Astrocyte (in vitro differentiated cells and primary cell): ENCODE measurements at regions not wholly inside any gene's neighbourhood (a gene's known extent, or its start where the extent isn't known, plus 50 kb on each side); places are given as distances from the start of the nearest gene placed in this dataset.
"Not testable (repeated sequence)": the region's sequence is repeated elsewhere in the genome, so short reads cannot be mapped to it uniquely, and the experiment has no call there.

Source experiments
- DNase-seq: peaks from one replicate; pipeline ENCODE4 v3.0.0-alpha.2; 2010; ENCODE audit warnings: low read depth
- FAIRE-seq: peaks from 2 replicates; lab custom pipeline; 2011; peaks lifted over from hg19 to GRCh38; lab: Jason Lieb, UNC
- H2AFZ ChIP-seq: 2 replicates; pipeline ENCODE4 v1.6.0; 2012; ENCODE audit warnings: low read depth, low read length, inconsistent platforms
- H3K27ac ChIP-seq: 2 replicates; pipeline ENCODE4 v1.5.1; 2011; ENCODE audit warnings: low read depth, low read length, inconsistent platforms
- H3K27me3 ChIP-seq: 2 replicates; pipeline ENCODE4 v1.6.0; 2011; ENCODE audit warnings: low read length, inconsistent platforms; ENCODE audit not compliant: insufficient read depth
- H3K36me3 ChIP-seq: 2 replicates; pipeline ENCODE4 v1.5.1; 2011; ENCODE audit warnings: low read length, inconsistent platforms; ENCODE audit not compliant: insufficient read depth
- H3K4me1 ChIP-seq: 2 replicates; pipeline ENCODE4 v1.5.1; 2011; ENCODE audit warnings: low read length, inconsistent platforms; ENCODE audit not compliant: insufficient read depth
- H3K4me2 ChIP-seq: 2 replicates; pipeline ENCODE4 v1.6.0; 2012; ENCODE audit warnings: low read length, inconsistent platforms
- H3K4me3 ChIP-seq: 2 replicates; pipeline ENCODE4 v1.5.1; 2011; ENCODE audit warnings: low read depth, mild to moderate bottlenecking, low read length, inconsistent platforms; ENCODE audit not compliant: insufficient read depth
- H3K79me2 ChIP-seq: 2 replicates; pipeline ENCODE4 v1.6.0; 2012; ENCODE audit warnings: mild to moderate bottlenecking, low read length, inconsistent platforms; ENCODE audit not compliant: insufficient read depth
- H3K9ac ChIP-seq: 2 replicates; pipeline ENCODE4 v1.6.0; 2012; ENCODE audit warnings: mild to moderate bottlenecking, low read length, inconsistent platforms
- H3K9me3 ChIP-seq: 2 replicates; pipeline ENCODE4 v1.5.1; 2012; ENCODE audit warnings: low read depth, mild to moderate bottlenecking, low read length, inconsistent platforms; ENCODE audit not compliant: insufficient read depth
- H4K20me1 ChIP-seq: 2 replicates; pipeline ENCODE4 v1.6.0; 2012; ENCODE audit warnings: low read length, inconsistent platforms; ENCODE audit not compliant: insufficient read depth
- H3K27ac Mint-ChIP-seq: one replicate; pipeline ENCODE4 v1.8.0; 2021; ENCODE audit warnings: mild to moderate bottlenecking, mixed read lengths; ENCODE audit not compliant: unreplicated experiment
- H3K27me3 Mint-ChIP-seq: one replicate; pipeline ENCODE4 v1.8.0; 2021; ENCODE audit warnings: low read depth, mixed read lengths; ENCODE audit not compliant: unreplicated experiment
- H3K36me3 Mint-ChIP-seq: one replicate; pipeline ENCODE4 v1.8.0; 2021; ENCODE audit warnings: low read depth, mixed read lengths; ENCODE audit not compliant: unreplicated experiment
- H3K4me1 Mint-ChIP-seq: one replicate; pipeline ENCODE4 v1.8.0; 2021; ENCODE audit warnings: low read depth, mixed read lengths; ENCODE audit not compliant: unreplicated experiment
- H3K4me3 Mint-ChIP-seq: one replicate; pipeline ENCODE4 v1.8.0; 2021; ENCODE audit warnings: mild to moderate bottlenecking, moderate library complexity, mixed read lengths; ENCODE audit not compliant: unreplicated experiment
- H3K9me3 Mint-ChIP-seq: one replicate; pipeline ENCODE4 v1.8.0; 2021; ENCODE audit warnings: mild to moderate bottlenecking, mixed read lengths; ENCODE audit not compliant: unreplicated experiment
- EZH2 ChIP-seq: IDR thresholded peaks from 2 replicates; pipeline ENCODE4 v1.6.1; 2012; ENCODE audit warnings: mild to moderate bottlenecking, low read length, inconsistent platforms; ENCODE audit not compliant: insufficient read depth
- TF ChIP-seq, protein P1 (sequence below): IDR thresholded peaks from 2 replicates; pipeline ENCODE4 v1.5.1; 2011; ENCODE audit warnings: low read depth, mild to moderate bottlenecking, inconsistent platforms, low read length, moderate library complexity; ENCODE audit not compliant: insufficient read depth

DNA sequence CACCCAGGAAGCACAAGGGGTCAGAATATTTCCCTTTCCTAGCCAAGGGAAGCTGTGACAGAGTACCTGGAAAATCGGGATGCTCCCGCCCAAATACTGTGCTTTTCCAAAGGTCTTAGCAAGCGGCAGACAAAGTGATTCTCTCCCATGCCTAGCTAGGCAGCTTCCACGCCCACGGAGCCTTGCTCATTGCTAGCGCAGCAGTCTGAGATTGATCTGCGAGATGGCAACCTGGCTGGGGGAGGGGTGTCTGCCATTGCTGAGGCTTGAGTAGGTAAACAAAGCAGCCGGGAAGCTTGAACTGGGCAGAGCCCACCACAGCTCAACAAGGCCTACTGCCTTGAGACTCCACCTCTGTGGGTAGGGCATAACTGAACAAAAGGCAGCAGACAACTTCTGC is 1037.5 kb downstream of the RPA4 start:
- not testable (repeated sequence) for DNase-seq, H3K27ac ChIP-seq, H3K79me2 ChIP-seq, H3K27ac Mint-ChIP-seq, H3K4me2 ChIP-seq, H3K9ac ChIP-seq, H3K4me1 Mint-ChIP-seq, H3K36me3 ChIP-seq, H3K9me3 ChIP-seq, H4K20me1 ChIP-seq, H3K9me3 Mint-ChIP-seq, H3K36me3 Mint-ChIP-seq, H3K4me1 ChIP-seq, H3K4me3 Mint-ChIP-seq, H3K27me3 Mint-ChIP-seq, H2AFZ ChIP-seq, FAIRE-seq, H3K27me3 ChIP-seq, H3K4me3 ChIP-seq

DNA sequence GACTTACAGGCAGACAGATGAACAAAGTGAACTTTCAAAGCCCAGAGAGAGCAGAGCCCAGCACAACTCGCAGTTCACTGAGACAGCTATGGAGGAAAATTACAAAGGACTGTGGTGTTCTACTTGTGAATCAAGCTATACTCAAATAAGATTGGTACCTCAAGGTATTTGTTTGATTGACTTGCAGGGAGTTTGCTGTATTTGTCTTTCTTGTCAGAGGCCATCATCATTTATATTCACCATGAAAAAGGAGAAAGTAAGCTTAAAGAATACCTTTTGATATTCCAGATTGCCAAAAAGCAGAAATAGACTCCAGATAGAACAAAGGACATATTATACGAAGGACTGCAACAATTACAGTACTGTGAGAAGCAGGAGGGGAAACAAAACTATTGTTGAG is 1047.9 kb downstream of the RPA4 start:
- Histone ChIP-seq H3K27me3 (no peaks in the 10 kb centered on the region), H3K9me3 (no peaks in the 10 kb centered on the region), H3K4me3 (no peak overlapping the region), H3K27ac (no peak overlapping the region), H3K4me1 (no peaks in the 10 kb centered on the region), H2AFZ (no peak overlapping the region), H3K36me3 (no peaks in the 10 kb centered on the region), H3K9ac (no peak overlapping the region), H3K79me2 (no peaks in the 10 kb centered on the region), H3K4me2 (no peak overlapping the region), H4K20me1 (no peaks in the 10 kb centered on the region)
- Mint-ChIP-seq H3K4me1 (no peaks in the 10 kb centered on the region), H3K27me3 (no peaks in the 10 kb centered on the region), H3K27ac (no peak overlapping the region), H3K4me3 (no peak overlapping the region), H3K9me3 (no peaks in the 10 kb centered on the region), H3K36me3 (no peaks in the 10 kb centered on the region)
- FAIRE-seq = no peak
- no peak for DNase-seq
- TF ChIP-seq EZH2 = no peak
- TF ChIP-seq, protein P1, sequence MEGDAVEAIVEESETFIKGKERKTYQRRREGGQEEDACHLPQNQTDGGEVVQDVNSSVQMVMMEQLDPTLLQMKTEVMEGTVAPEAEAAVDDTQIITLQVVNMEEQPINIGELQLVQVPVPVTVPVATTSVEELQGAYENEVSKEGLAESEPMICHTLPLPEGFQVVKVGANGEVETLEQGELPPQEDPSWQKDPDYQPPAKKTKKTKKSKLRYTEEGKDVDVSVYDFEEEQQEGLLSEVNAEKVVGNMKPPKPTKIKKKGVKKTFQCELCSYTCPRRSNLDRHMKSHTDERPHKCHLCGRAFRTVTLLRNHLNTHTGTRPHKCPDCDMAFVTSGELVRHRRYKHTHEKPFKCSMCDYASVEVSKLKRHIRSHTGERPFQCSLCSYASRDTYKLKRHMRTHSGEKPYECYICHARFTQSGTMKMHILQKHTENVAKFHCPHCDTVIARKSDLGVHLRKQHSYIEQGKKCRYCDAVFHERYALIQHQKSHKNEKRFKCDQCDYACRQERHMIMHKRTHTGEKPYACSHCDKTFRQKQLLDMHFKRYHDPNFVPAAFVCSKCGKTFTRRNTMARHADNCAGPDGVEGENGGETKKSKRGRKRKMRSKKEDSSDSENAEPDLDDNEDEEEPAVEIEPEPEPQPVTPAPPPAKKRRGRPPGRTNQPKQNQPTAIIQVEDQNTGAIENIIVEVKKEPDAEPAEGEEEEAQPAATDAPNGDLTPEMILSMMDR = no peak

GRCh38 chrX:97936296-97936695 is 1052.6 kb downstream of the RPA4 start:
- H3K36me3 ChIP-seq = no peaks in the 10 kb centered on the region
- H3K4me2 ChIP-seq = no peak overlapping the region
- no peaks in the 10 kb centered on the region for H4K20me1 ChIP-seq
- DNase-seq (no peak), FAIRE-seq (no peak)
- H3K27me3 ChIP-seq = no peaks in the 10 kb centered on the region
- Mint-ChIP-seq H3K9me3 (no peaks in the 10 kb centered on the region), H3K27ac (no peak overlapping the region), H3K36me3 (no peaks in the 10 kb centered on the region), H3K4me3 (no peak overlapping the region), H3K4me1 (no peaks in the 10 kb centered on the region), H3K27me3 (no peaks in the 10 kb centered on the region)
- TF ChIP-seq, protein P1 = no peak
- no peak for TF ChIP-seq EZH2
- H3K4me3 ChIP-seq = no peak overlapping the region
- H3K4me1 ChIP-seq = no peaks in the 10 kb centered on the region
- no peak overlapping the region for H3K9ac ChIP-seq
- H3K79me2 ChIP-seq = no peaks in the 10 kb centered on the region
- H3K9me3 ChIP-seq = no peaks in the 10 kb centered on the region
- H3K27ac ChIP-seq = no peak overlapping the region
- H2AFZ ChIP-seq = no peak overlapping the region
